ENCODE measurements at regions not wholly inside any gene's neighbourhood (a gene's known extent, or its start where the extent isn't known, plus 50 kb on each side); places are given as distances from the start of the nearest gene placed in this dataset.
"Not testable (repeated sequence)": the region's sequence is repeated elsewhere in the genome, so short reads cannot be mapped to it uniquely, and the experiment has no call there.

GRCh38 chr5:42148813-42149212 lies 223.7 kb downstream of the FBXO4 start:
- H3K27ac Mint-ChIP-seq (ENCODE audit: unreplicated experiment) = no peak overlapping the region
- no peak for TF ChIP-seq CTCF (conservative IDR thresholded peaks at IDR 0.05)
- H3K4me3 Mint-ChIP-seq = no peak overlapping the region
- no peaks in the 10 kb centered on the region for H3K27me3 Mint-ChIP-seq (ENCODE audit: low read depth)
- peaks cover 14% of the 10 kb centered on the region for H3K9me3 Mint-ChIP-seq
- peaks cover 9% of the 10 kb centered on the region for H3K36me3 Mint-ChIP-seq (ENCODE audit: low read depth)
- no peak for DNase-seq (ENCODE audit: low read depth, low spot score)
- H3K4me1 Mint-ChIP-seq = no peaks in the 10 kb centered on the region

GRCh38 chr5:42157215-42157614 lies 232.1 kb downstream of the FBXO4 start:
- no peak overlapping the region for H3K27ac Mint-ChIP-seq (ENCODE audit: unreplicated experiment)
- H3K9me3 Mint-ChIP-seq = no peaks in the 10 kb centered on the region
- DNase-seq (ENCODE audit: low read depth, low spot score) = no peak
- H3K27me3 Mint-ChIP-seq (ENCODE audit: low read depth) = no peaks in the 10 kb centered on the region
- H3K4me1 Mint-ChIP-seq = no peaks in the 10 kb centered on the region
- no peaks in the 10 kb centered on the region for H3K36me3 Mint-ChIP-seq (ENCODE audit: low read depth)
- no peak for TF ChIP-seq CTCF (conservative IDR thresholded peaks at IDR 0.05)
- no peak overlapping the region for H3K4me3 Mint-ChIP-seq

GRCh38 chr5:42163083-42163482 lies 238.0 kb downstream of the FBXO4 start:
- H3K4me3 Mint-ChIP-seq = no peak overlapping the region
- no peak overlapping the region for H3K27ac Mint-ChIP-seq (ENCODE audit: unreplicated experiment)
- no peak for TF ChIP-seq CTCF (conservative IDR thresholded peaks at IDR 0.05)
- DNase-seq (ENCODE audit: low read depth, low spot score) = no peak
- H3K27me3 Mint-ChIP-seq (ENCODE audit: low read depth) = no peaks in the 10 kb centered on the region
- no peaks in the 10 kb centered on the region for H3K9me3 Mint-ChIP-seq
- H3K36me3 Mint-ChIP-seq (ENCODE audit: low read depth) = no peaks in the 10 kb centered on the region
- H3K4me1 Mint-ChIP-seq = no peaks in the 10 kb centered on the region

- H3K36me3 Mint-ChIP-seq (ENCODE audit: low read depth) = no peaks in the 10 kb centered on the region
- no peak for DNase-seq (ENCODE audit: low read depth, low spot score)
- no peaks in the 10 kb centered on the region for H3K9me3 Mint-ChIP-seq
- H3K4me1 Mint-ChIP-seq = no peaks in the 10 kb centered on the region
- peaks cover 5% of the 10 kb centered on the region for H3K27me3 Mint-ChIP-seq (ENCODE audit: low read depth)
- H3K27ac Mint-ChIP-seq (ENCODE audit: unreplicated experiment) = no peak overlapping the region
- no peak for TF ChIP-seq CTCF (conservative IDR thresholded peaks at IDR 0.05)
- no peak overlapping the region for H3K4me3 Mint-ChIP-seq
Measured at GRCh38 chr5:42168091-42168670, 243.1 kb downstream of the FBXO4 start.

GRCh38 chr5:42176118-42176517 lies 247.1 kb upstream of the GHR start:
- H3K9me3 Mint-ChIP-seq = peaks cover 11% of the 10 kb centered on the region
- H3K4me3 Mint-ChIP-seq; H3K36me3 Mint-ChIP-seq (ENCODE audit: low read depth); DNase-seq (ENCODE audit: low read depth, low spot score); H3K27ac Mint-ChIP-seq (ENCODE audit: unreplicated experiment); H3K4me1 Mint-ChIP-seq; H3K27me3 Mint-ChIP-seq (ENCODE audit: low read depth): not testable (repeated sequence)

GRCh38 chr5:42179843-42180242 lies 243.4 kb upstream of the GHR start:
- H3K27me3 Mint-ChIP-seq (ENCODE audit: low read depth) = peaks cover 14% of the 10 kb centered on the region
- not testable (repeated sequence) for H3K27ac Mint-ChIP-seq (ENCODE audit: unreplicated experiment); H3K36me3 Mint-ChIP-seq (ENCODE audit: low read depth); H3K4me1 Mint-ChIP-seq; DNase-seq (ENCODE audit: low read depth, low spot score); H3K4me3 Mint-ChIP-seq
- H3K9me3 Mint-ChIP-seq = peaks cover 11% of the 10 kb centered on the region

- Mint-ChIP-seq H3K27ac (ENCODE audit: unreplicated experiment) (no peak overlapping the region), H3K27me3 (ENCODE audit: low read depth) (peaks cover 2% of the 10 kb centered on the region), H3K36me3 (ENCODE audit: low read depth) (no peaks in the 10 kb centered on the region), H3K4me1 (no peaks in the 10 kb centered on the region), H3K4me3 (no peak overlapping the region), H3K9me3 (no peaks in the 10 kb centered on the region)
- DNase-seq (ENCODE audit: low read depth, low spot score) = no peak
- no peak for TF ChIP-seq CTCF (conservative IDR thresholded peaks at IDR 0.05)
Measured at GRCh38 chr5:42216904-42217303, 206.3 kb upstream of the GHR start.

Measured in neural crest cell (in vitro differentiated cells).